Cerebellar nuclear complex (tissue), 1 donor: ENCODE measurements at regions not wholly inside any gene's neighbourhood (a gene's known extent, or its start where the extent isn't known, plus 50 kb on each side); places are given as distances from the start of the nearest gene placed in this dataset.

Experiments used
- DNase-seq, 2 experiments: peaks; one replicate each; lab custom pipeline; 2025; lab: John Stamatoyannopoulos, UW

DNA sequence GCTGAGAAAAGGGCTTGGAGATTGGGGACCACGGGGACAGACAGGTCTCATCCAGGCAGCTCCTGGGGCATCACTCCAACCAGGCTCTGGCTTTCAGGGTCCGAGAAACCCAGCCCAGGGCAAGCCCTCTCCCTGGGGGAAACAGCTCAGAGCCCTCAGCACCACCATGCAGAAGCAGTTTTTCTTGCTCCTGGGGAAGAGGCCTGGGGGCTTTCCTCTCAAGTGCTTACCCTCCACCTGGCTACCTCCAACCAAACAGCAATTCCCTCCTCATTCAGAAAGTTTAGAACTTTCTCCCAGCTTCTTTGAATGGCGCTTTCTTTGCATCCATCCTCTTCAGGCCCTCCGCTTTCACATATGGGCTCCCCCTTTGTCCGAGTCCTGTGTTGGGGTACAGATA, 110.4 kb upstream of the PHACTR3 start:
- DNase-seq, result no peak

DNA sequence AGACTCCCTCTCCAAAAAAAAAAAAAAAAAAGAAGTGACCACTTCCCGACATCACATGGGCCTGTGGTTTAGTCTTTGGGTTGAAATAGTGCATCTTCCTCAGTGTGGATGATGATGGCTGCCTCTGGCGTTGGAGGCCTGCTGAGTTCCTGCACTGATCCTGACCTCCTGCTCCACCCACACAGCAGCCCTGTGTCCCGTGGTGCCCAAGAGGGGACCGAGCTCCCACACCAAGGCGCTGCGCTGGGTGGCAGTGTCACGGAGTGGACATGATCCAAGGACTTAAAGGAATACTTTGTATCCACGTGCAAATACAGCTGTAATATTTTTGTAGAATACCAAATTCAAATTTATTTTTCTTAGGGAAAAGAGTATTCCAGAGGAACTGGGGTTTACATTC, 109.2 kb upstream of the PHACTR3 start:
- no peak for DNase-seq

DNA sequence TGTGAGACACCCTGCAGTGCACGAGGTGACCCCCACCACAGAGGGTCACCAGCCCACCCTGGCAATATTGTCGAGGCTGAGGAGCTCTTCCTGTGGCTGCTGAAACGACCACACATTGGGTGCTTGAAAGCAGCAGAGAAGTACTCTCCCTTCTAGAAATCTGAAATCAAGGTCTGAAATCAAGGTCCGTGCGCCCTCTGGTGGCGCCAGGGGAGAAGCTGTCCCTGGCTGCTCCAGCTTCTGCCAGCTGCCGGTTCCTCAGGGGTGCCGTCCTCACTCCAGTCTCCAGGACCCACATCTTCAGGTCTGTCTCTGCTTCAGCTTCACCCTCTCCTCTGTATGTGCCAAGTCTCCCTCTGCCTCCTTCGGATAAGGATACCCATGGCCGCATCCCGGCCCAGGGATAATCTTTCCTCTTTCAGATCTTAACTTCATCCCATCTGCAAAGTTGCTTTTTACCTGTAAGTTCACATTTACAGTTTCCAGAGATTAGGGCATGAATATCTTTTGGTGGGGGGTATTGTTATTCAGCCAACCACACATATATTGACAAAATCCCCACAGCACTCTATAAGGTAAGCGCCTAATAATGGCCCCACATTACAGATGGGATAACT, 108.3 kb upstream of the PHACTR3 start:
- DNase-seq, result peak in 1 of 2 experiments; percentile 4

DNA sequence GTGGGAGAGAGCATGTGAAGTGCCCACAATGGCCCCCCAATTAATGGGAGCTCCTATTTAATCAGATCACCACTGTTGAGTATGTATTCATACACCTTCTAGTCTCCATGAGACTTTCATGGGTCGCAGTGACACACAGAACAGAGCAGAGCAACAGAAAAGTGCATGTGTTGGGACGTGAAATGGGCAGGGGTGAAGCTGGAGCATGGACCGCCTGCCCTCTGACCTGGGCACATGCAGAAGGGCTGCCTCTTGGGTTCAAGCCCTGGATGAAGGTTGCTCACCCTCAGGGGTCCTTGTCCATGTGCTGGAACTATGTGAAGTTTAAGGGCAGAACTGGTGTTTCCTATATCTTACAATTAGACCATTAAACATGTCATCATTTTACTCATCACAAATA, 106.0 kb upstream of the PHACTR3 start:
- no peak for DNase-seq

DNA sequence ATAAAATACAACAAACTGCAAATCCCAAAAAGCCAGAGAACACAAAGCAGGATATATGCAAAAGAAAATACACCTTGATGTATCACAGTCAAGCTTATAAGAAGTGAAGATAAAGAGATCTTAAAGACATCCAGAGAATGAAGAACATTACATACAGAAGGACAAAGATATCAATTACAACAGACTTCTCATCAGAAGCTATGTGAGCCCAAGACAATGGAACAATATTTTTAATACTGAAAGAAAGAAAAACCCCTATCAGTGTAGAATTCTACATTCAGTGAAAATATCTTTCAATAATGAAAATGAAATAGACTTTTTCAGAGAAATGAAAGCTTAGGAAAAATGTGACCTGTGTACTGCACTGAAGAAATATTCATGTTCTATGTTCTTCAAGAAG, 104.5 kb upstream of the PHACTR3 start:
- DNase-seq, result no peak

DNA sequence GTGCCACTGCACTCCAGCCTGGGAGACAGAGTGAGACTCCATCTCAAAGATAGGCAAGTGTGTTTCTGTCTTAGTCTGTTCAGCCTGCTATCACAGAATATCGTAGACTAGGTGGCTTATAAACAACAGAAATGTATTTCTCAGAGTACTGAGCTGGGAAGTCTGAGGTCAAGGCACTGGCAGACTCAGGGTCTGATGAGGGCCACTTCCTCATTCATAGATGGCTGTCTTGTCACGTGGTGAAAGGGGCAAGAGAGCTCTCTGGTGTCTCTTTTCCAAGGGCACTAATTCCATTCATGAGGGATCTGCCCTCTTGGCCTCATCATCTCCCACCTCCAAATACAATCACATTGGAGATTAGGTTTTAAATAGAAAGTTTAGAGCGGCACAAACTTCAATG, 95.6 kb upstream of the PHACTR3 start:
- no peak for DNase-seq

DNA sequence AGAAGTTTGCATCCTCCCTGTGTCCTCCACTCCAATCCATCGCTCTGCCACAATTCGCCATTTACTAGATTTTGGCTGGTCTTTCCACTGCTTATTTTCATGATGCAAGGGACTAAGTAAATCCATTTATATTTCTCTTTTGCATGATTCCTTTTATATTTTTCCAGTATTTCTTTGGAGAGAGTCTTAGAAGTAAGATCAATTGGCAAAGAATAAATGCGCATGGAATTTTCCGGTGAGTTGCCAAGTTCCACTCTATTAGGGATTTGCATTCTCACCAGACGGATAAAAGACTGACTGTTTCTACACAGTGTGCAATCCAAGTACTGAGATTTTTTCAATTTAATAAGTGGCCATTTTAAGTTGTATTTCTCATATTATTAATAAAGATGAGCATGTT, 91.7 kb upstream of the PHACTR3 start:
- no peak for DNase-seq

DNA sequence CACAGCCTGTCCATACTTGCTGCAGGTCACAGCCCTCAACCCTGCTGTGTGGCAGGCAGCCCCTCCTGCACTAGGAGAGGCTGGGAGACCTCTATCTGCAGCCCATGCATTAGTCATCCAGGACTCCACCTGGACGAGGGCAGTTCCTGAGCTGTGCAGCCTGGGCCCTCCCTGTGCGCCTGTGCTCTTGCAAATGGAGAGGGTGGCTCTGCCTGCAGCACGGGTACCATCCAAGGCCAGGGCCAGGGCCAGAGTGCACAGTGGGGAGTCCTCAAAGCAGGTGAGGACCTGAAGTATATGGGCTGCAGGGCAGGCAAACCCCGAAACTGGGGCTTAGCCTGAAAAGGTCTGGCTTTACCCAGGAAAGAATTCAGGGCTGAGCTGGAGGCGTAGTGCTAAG, 89.8 kb upstream of the PHACTR3 start:
- DNase-seq, result no peak

DNA sequence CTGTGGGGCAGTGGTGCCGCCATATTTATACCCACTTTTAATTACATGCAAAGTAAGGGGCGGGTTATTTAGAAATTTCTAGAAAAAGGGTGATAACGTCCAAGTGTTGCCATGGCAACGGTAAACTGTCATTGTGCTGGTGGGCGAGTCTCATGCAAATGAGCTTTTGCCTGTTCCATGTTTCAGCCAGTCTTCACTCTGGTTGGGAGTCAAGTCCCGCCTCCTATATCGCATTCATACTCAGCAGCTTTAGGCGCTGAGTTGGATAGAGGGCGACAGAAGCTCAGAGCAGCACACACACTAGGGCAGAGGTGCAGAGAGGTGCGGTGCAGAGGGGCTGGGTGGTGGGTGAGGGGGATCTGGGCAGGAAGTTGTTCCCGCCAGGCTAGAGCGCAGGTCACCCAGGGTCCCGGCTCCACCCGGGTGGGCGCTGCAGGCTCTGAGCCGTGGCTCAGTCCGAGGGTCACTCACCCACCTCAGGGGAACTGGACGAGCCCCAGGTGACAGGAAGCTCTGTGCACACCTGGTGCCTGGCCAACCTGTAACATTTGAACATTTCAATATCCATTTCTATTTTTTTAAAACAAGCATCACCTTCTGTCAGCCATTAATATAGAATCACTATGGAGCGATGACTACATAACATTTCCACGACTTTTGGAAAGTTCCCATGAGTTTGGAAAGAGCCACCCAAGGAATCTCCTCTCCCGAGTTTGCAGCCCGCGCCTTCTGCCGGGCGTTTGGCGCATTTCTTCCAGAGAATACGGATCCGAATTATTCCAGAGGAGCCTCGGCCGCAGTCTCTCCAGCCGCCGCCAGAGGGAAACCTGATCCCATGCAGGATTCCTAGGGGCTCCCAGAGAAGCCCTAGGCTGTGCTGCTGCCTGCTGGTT, 89.1 kb upstream of the PHACTR3 start:
- DNase-seq, result peak in 1 of 2 experiments; percentile 56

DNA sequence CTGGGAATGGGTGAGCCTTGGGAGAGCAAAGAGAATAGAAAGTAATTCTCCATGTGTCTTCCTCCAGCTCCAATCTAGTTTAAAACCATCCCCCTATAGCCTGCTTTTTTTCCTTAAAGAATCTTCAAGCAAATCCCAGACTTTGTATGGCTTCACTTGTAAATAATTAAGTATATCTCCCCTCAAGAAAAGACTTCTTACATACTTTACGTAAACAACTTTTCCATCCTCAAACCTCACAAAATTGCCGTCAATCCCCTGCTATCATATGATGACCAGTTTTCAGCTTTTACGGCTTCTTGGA, 88.5 kb upstream of the PHACTR3 start:
- DNase-seq, result no peak

DNA sequence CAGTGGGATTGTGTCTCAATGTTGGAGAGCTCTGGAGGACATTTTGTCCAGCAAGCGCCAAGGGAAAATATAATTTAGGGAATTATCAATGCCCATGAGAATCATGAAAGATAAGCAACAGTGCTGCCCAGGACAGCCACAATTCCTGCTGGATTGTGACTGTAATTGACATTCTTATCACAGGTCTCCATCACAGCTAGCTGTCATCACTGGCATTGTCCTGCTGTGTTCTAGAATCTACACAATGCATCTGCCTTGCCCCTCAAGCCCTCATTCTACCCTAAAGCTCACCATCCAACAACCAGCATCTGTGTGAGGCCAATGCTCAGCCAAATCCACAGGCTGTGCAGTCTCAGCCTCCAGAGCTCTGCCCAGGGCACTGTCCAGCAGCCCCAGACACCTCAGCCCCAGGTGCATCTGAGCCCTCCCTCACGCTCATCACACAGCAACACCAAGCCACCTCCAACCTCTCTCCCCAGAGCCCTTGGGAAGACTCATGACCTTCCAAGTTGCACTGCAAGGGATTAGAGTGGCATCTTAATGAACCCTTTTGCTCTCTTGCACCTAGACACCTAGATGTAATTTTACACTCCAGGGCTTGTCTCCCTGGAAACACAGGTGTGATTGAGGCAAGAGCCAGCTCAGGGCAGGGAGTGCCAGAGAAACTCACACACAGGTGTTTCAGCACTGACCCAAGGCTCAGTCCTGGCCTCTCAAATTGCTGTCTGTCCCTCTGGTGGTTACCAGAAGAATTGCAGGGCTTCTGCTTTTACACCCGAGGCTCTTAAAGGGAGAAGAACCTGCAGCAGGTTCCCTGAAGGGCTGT, 85.2 kb upstream of the PHACTR3 start:
- peak in 1 of 2 experiments; percentile 28 for DNase-seq

DNA sequence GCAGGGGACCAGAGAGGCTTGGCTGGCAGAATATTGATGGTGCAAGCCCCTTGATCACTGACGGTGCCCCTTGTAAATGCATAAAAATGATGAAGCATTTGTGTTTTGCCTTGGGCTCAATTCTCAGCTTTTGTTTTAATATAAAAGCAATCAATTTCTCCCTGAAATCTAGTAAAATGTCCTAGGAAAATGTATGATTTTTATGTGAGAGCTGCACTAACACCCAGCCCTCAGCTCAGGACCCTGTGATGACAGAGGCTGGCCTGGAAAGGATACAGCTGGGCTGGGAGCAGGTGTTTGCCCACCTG, 84.7 kb upstream of the PHACTR3 start:
- no peak for DNase-seq

DNA sequence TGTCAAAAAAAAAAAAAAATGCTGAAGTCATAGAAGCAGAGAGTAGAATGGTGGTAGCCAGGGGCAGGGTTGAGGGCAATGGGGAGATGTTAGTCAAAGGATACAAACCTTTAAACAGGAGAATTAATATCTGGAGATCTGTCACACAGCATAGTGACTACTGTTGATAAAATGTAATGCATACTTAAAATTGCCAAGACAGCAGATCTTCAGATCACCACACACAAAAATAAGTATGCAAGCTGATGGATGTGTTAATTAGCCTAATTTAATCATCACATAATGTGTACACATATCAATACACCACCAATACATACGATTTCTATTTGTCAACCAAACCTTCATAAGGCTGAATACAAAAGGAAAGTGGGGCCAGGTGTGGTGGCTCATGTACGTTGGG, 83.5 kb upstream of the PHACTR3 start:
- DNase-seq, result no peak

DNA sequence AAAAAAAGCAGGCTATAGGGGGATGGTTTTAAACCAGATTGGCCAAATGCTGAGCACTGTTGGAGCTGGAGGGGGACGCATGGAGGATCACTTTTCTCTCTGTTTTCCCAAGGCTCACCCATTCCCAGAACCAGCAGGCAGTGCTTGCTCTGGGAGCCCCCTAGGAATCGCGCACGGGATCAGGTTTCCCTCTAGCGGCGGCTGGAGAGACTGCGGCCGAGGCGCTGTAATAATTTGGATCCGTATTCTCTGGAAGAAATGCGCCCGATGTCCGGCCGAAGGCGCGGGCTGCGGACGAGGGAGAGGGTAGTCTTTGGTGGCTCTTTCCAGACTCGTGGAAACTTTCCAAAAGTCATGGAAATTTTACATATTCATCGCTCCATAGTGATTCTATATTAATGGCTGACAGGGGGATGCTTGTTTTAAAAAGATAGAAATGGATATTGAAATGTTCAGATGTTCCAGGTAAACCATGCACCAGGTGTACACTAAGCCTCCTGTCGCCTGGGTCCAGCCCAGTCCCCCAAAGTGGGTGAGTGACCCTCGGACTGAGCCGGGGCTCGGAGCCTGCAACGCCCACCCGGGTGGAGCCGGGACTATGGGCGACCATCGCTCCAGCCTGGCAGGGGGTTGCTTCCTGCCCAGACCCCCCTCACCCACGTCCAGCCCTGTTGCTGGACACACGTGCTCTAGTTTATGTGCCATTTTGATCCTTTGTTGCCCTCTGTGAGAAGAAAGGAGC, 78.7 kb upstream of the PHACTR3 start:
- peak in 1 of 2 experiments; percentile 29 for DNase-seq

DNA sequence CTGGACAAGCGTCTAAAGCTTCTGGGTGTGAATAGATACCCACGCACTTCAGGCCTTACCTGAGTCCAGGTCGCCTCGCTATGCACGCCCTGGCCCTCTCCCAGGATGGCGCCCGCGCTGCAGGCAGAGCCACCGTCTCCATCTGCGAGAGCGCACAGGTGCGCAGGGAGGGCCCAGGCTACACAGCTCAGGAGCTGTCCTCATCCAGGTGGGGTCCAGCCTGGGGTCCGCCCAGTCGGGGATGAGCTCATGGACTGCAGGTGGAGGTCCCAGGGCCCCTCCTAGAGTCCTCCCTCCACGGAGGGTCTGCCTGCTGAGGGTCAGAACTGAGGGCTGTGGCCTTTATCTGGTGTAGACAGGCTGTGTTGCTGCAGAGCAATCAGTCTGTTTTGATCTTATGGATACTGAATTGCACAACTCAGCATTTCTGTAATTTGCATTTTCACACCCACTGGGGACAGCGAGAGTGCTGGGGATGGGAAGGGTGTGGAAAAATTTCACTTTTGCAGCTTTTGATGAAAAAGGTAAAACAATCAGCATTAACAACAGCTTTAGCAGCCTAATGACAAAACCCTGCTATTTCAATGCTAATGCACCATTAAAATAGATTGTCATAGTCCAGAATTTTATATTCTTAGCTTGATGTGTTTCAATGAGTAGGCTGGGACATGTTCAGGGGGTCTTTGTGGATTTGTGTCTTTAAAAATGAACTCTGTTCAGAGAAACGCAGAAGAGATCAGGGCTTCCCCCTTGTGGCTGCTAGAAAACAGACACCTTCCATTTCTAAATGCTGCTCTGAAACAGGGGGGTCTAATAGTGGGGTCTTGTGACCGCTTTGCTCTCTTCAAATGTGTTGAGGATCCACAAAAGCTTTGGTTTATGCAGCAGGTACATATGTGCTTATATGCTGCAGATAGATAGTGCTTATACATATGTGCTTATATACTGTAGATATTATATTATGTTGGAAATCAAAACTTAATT, 77.8 kb upstream of the PHACTR3 start:
- DNase-seq, result no peak

DNA sequence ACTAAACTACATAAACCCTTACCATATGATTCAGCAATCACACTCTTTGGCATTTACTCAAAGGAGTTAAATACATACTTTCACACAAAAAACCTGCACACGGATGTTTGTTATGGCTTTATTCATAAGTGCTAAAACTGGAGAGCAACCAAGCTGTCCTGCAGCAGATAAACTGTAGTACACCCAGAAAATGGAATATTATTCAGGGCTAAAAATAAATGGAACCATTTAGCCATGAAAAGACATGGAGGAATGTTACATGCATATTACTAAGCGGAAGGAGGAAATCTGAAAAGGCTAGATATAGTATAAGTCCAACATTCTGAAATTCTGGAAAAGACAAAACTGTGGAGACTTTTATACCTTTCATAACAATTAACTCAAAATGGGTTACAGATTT, 73.6 kb upstream of the PHACTR3 start:
- DNase-seq, result no peak

DNA sequence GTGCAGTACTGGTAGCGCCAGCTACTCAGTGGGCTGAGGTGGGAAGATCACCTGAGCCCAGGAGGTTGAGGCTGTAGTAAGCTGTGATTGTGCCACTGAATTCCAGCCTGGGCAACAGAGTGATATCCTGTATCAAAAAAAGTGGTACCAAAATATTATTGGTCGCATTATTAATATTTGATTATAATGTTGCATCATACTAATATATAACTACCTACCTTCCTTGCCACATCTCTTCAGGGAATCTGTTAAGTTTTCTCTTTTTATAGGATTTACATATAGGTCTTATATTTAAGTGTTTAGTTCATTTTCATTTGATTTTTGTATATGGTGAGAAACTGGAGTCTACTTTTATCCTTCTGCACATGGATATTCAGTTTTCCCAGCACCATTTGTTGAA, 66.3 kb upstream of the PHACTR3 start:
- DNase-seq, result no peak

DNA sequence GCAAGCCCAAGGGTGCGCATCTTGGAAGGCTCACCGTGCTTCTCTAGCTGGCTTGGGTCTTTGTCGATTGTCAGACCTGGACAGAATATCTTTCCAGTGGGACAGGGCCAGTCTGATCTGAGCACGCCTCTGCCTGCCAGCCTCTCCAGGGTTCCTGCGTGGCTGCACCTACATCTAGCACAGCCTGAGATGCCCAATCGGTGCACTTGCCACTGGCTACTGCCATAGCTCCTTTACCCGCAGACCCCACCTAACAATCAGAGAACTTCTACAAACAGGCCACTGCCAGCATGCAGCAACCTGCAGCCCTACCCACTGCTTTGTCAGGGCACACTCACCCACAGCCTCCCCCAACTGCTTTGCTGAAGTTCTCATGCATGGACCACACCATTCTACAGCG, 56.7 kb upstream of the PHACTR3 start:
- DNase-seq, result no peak
